IMR-90 (cell line): ENCODE measurements at regions not wholly inside any gene's neighbourhood (a gene's known extent, or its start where the extent isn't known, plus 50 kb on each side); places are given as distances from the start of the nearest gene placed in this dataset.

Experiments
- CTCF ChIP-seq: conservative IDR thresholded peaks from 2 replicates; pipeline ENCODE4 v1.5.1; 2012; ENCODE audit warnings: mild to moderate bottlenecking, low read depth, low read length, improper control_type of control experiment
- ELK1 ChIP-seq: fragments of 150-350 bp; IDR thresholded peaks from 2 replicates; pipeline ENCODE4 v1.6.1; 2016; ENCODE audit warnings: low read depth, mild to moderate bottlenecking, low read length, moderate library complexity, borderline replicate concordance
- FOS ChIP-seq: fragments of 150-350 bp; IDR thresholded peaks from 2 replicates; pipeline ENCODE4 v1.6.1; 2016; ENCODE audit warnings: low read depth, low read length
- MAZ ChIP-seq: IDR thresholded peaks from 2 replicates; pipeline ENCODE4 v1.6.1; 2012; ENCODE audit warnings: low read depth, mild to moderate bottlenecking, low read length, improper control_type of control experiment, moderate library complexity, borderline replicate concordance
- POLR2A ChIP-seq: IDR thresholded peaks from 2 replicates; pipeline ENCODE4 v1.6.1; 2012; ENCODE audit warnings: mild to moderate bottlenecking, low read depth, low read length
- RAD21 ChIP-seq: IDR thresholded peaks from 2 replicates; pipeline ENCODE4 v1.6.1; 2012; ENCODE audit warnings: low read length, improper control_type of control experiment
- RCOR1 ChIP-seq: IDR thresholded peaks from 2 replicates; pipeline ENCODE4 v1.6.1; 2012; ENCODE audit warnings: mild to moderate bottlenecking, low read length, improper control_type of control experiment; ENCODE audit not compliant: insufficient replicate concordance
- RFX5 ChIP-seq: IDR thresholded peaks from 2 replicates; pipeline ENCODE4 v1.8.0; 2012; ENCODE audit warnings: low read depth, mild to moderate bottlenecking, low read length, moderate library complexity
- SMC3 ChIP-seq: fragments of 150-350 bp; IDR thresholded peaks from 2 replicates; pipeline ENCODE4 v1.6.1; 2016; ENCODE audit warnings: low read depth, mild to moderate bottlenecking, antibody characterized with exemption, low read length, moderate library complexity
- TF ChIP-seq, protein P1 (sequence below): fragments of 150-350 bp; IDR thresholded peaks from 2 replicates; pipeline ENCODE4 v1.6.1; 2017; ENCODE audit warnings: mild to moderate bottlenecking, antibody characterized with exemption, low read length, low read depth

DNA sequence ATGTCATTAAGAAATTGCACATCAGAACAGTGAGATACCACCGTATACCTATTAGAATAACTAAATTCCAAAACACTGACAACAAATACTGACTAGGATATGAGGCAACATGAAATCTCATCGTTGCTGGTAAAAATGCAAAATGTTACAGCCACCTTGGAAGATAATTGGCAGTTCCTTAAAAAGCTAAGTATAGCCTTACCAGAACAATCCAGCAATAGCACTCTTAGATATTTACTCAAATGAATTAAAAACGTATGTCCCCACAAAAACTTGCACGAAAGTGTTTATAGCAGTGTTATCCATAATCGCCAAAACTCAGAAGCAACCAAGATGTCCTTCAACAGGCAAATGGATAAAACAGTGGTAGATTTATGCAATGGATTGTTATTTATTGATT lies 241.7 kb downstream of the EPHA4 start:
- no peak for TF ChIP-seq POLR2A
- TF ChIP-seq CTCF: no peak
- TF ChIP-seq RAD21: no peak
- TF ChIP-seq, protein P1, sequence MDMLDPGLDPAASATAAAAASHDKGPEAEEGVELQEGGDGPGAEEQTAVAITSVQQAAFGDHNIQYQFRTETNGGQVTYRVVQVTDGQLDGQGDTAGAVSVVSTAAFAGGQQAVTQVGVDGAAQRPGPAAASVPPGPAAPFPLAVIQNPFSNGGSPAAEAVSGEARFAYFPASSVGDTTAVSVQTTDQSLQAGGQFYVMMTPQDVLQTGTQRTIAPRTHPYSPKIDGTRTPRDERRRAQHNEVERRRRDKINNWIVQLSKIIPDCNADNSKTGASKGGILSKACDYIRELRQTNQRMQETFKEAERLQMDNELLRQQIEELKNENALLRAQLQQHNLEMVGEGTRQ: no peak
- no peak for TF ChIP-seq MAZ
- no peak for TF ChIP-seq FOS
- no peak for TF ChIP-seq RFX5
- no peak for TF ChIP-seq RCOR1
- no peak for TF ChIP-seq SMC3
- TF ChIP-seq ELK1: no peak
